GM18519 (cell line): ENCODE measurements at regions not wholly inside any gene's neighbourhood (a gene's known extent, or its start where the extent isn't known, plus 50 kb on each side); places are given as distances from the start of the nearest gene placed in this dataset.

Experiments used
- ATAC-seq: cut with Tn5 transposase; IDR thresholded peaks from one replicate; pipeline ENCODE4 v1.9.1; 2021; ENCODE audit warnings: mild to moderate bottlenecking, moderate library complexity; ENCODE audit not compliant: unreplicated experiment, low FRiP score

DNA sequence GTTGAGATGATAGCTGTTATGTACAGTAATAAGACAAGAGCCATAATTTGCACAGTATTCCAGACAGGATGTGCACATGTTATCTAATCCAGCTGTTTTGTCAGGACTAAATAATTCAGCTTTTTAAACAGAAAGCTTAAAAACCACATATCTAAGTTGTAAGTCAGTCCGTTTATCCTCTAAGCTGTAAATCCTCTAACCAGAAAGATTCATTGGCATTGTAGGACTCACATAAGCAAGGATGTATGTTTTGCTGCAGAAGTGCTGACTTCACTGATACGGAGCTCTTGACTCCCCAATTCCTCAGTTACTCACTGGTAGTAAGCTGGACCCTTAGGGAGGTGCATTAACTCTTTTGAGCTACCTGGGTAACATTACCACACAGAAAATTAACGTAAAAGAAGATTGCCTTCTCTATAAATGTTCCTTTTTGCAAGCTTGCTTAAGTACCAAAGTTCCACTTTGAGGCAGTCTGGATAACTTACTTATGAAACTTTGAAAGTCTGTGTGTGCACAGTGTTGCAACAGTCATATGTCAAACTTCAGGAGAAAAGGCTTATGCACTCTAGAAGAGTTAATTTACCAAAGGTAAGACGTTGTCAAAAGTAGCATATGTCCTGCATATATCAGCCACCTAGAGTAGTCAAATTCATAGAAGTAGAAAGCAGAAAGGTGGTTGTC lies 58.3 kb upstream of the MAGEB2 start:
- no peak for ATAC-seq

DNA sequence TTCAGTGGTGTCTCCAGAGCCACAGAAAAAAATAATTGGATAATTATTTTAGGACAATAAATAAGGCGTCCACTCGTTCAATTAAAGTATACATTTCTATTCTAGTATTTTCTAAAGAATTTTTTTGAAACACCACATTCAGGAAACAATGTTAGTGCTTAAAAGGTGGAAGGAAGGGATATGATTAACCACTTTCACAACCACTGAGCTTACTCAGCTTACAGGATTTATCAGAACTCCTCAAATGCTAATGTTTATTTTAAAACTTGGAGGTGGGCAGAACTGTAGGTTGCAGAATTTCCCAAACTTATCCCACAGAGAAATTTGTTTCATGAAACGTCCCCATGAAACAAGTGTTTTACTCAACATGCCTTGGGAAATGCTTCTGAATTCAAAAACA lies 54.3 kb upstream of the MAGEB2 start:
- ATAC-seq: no peak
